Glutamatergic neuron (in vitro differentiated cells): ENCODE measurements at regions not wholly inside any gene's neighbourhood (a gene's known extent, or its start where the extent isn't known, plus 50 kb on each side); places are given as distances from the start of the nearest gene placed in this dataset.
"Not testable (repeated sequence)": the region's sequence is repeated elsewhere in the genome, so short reads cannot be mapped to it uniquely, and the experiment has no call there.

Experiments
- DNase-seq: peaks from one replicate; pipeline ENCODE4 v3.0.0; 2022
- H3K27ac Mint-ChIP-seq: one replicate; pipeline ENCODE4 v1.8.0; 2020; ENCODE audit warnings: mild to moderate bottlenecking, mixed read lengths, inconsistent platforms; ENCODE audit not compliant: unreplicated experiment
- H3K27me3 Mint-ChIP-seq: one replicate; pipeline ENCODE4 v1.8.0; 2020; ENCODE audit warnings: mild to moderate bottlenecking, moderate library complexity, mixed read lengths, inconsistent platforms; ENCODE audit not compliant: unreplicated experiment
- H3K36me3 Mint-ChIP-seq: one replicate; pipeline ENCODE4 v1.8.0; 2020; ENCODE audit warnings: mild to moderate bottlenecking, mixed read lengths, inconsistent platforms; ENCODE audit not compliant: unreplicated experiment
- H3K4me1 Mint-ChIP-seq: one replicate; pipeline ENCODE4 v1.8.0; 2020; ENCODE audit warnings: mild to moderate bottlenecking, low read depth, mixed read lengths, inconsistent platforms; ENCODE audit not compliant: unreplicated experiment
- H3K4me3 Mint-ChIP-seq: one replicate; pipeline ENCODE4 v1.8.0; 2020; ENCODE audit warnings: mild to moderate bottlenecking, mixed read lengths, inconsistent platforms; ENCODE audit not compliant: unreplicated experiment
- H3K9me3 Mint-ChIP-seq: one replicate; pipeline ENCODE4 v1.8.0; 2020; ENCODE audit warnings: mild to moderate bottlenecking, moderate library complexity, mixed read lengths, inconsistent platforms; ENCODE audit not compliant: unreplicated experiment
- CTCF ChIP-seq: fragments of 200-600 bp; sonication (generic); IDR thresholded peaks from one replicate; pipeline ENCODE4 v1.5.0; 2021; ENCODE audit not compliant: partially characterized antibody, unreplicated experiment

GRCh38 chr1:53394306-53394705 is 64.9 kb upstream of the DMRTB1 start:
- Mint-ChIP-seq H3K4me3 (no peak overlapping the region), H3K4me1 (peaks cover 21% of the 10 kb centered on the region), H3K9me3 (peaks cover 2% of the 10 kb centered on the region), H3K27ac (no peak overlapping the region), H3K27me3 (peaks cover 6% of the 10 kb centered on the region), H3K36me3 (no peaks in the 10 kb centered on the region)
- no peak for DNase-seq
- no peak for TF ChIP-seq CTCF

- no peaks in the 10 kb centered on the region for H3K36me3 Mint-ChIP-seq
- H3K9me3 Mint-ChIP-seq, result no peaks in the 10 kb centered on the region
- H3K4me1 Mint-ChIP-seq, result peaks cover 19% of the 10 kb centered on the region
- H3K4me3 Mint-ChIP-seq, result no peak overlapping the region
- peaks cover 4% of the 10 kb centered on the region for H3K27me3 Mint-ChIP-seq
- no peak overlapping the region for H3K27ac Mint-ChIP-seq
- no peak for DNase-seq
- no peak for TF ChIP-seq CTCF
These were observed 63.5 kb upstream of the DMRTB1 start for GRCh38 chr1:53395671-53396215.

DNA sequence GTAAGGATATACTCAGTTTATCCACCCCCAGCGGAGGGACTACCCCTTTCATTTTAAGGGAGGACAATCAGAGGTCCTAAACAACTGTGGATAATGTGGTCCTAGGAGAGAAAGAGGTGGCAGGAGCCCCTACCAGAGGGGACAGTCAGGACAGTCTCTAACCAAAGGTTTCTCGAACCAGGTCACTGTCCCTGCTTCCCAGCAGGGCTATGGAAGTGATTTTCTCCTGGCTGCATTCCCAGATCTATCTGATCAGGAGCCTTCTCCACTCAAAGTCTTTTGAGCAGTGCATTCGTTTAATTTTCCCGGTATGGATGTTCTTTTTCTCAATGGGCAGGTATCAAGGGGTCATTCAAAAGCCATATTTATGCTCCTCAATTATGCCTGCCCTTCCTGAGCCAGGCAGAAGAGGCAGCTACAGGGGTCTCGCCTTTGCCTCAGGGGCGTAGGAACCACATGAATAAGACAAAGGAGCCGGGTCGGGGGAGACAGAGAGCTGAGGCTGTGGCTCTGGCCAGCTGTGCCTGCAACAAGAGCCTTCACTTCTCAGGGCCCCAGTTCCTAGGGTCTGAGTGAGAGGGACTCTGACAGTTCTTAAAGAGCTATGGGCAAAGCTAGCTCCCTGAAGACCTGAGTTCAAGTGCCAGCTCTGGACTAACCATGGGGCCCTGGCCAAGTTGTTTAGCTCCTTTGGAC is 62.5 kb upstream of the DMRTB1 start:
- Mint-ChIP-seq H3K27ac (no peak overlapping the region), H3K4me3 (no peak overlapping the region), H3K27me3 (peaks cover 2% of the 10 kb centered on the region), H3K36me3 (no peaks in the 10 kb centered on the region), H3K4me1 (peaks cover 17% of the 10 kb centered on the region), H3K9me3 (no peaks in the 10 kb centered on the region)
- no peak for TF ChIP-seq CTCF
- DNase-seq, result no peak

GRCh38 chr1:53398091-53398490 is 61.1 kb upstream of the DMRTB1 start:
- H3K27me3 Mint-ChIP-seq, result peaks cover 2% of the 10 kb centered on the region
- DNase-seq, result no peak
- TF ChIP-seq CTCF, result no peak
- H3K9me3 Mint-ChIP-seq, result peaks cover 1% of the 10 kb centered on the region
- H3K4me3 Mint-ChIP-seq, result no peak overlapping the region
- H3K27ac Mint-ChIP-seq, result peak overlapping the region; percentile 20
- no peaks in the 10 kb centered on the region for H3K36me3 Mint-ChIP-seq
- H3K4me1 Mint-ChIP-seq, result peaks cover 17% of the 10 kb centered on the region

DNA sequence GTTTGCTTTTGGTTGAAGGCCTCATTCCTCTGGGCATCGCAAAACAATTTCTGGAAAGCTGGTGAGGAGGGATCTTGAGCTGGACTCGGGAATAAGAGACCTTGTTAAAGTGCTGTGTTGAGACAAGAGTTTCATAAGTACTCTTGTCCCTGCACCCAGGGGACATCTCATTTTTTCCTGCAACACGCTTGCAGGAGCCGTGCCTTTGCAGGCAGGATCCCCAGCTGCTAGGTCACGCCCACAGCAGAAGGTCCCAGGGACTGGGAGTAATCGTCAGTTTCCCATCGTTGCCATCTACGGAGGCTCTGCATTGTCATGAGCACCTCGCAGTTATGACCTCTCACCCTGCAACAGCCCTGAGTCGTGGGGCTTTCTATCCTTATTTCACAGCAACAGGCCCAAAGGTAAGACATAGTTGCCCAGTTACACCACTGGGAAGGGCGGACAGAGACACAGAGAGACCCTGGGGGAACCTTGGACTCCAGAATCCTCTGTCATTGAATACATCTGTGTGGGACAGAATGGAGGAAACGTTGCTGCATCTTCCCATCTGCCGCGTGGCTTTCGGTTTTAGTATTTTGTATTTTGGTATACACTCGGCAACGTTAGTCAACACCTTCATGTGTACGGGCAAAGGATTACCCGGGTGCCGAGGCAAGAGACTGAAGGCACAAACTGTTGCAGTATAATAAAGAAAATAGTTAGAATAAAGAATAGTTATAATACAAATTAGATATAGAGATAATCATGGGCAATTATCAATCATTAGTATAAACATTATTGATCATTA is 60.4 kb upstream of the DMRTB1 start:
- Mint-ChIP-seq H3K36me3 (no peaks in the 10 kb centered on the region), H3K4me3 (no peak overlapping the region), H3K27me3 (peaks cover 2% of the 10 kb centered on the region), H3K27ac (no peak overlapping the region), H3K9me3 (peaks cover 1% of the 10 kb centered on the region), H3K4me1 (peaks cover 17% of the 10 kb centered on the region)
- peak; percentile 41 for DNase-seq
- TF ChIP-seq CTCF, result no peak

DNA sequence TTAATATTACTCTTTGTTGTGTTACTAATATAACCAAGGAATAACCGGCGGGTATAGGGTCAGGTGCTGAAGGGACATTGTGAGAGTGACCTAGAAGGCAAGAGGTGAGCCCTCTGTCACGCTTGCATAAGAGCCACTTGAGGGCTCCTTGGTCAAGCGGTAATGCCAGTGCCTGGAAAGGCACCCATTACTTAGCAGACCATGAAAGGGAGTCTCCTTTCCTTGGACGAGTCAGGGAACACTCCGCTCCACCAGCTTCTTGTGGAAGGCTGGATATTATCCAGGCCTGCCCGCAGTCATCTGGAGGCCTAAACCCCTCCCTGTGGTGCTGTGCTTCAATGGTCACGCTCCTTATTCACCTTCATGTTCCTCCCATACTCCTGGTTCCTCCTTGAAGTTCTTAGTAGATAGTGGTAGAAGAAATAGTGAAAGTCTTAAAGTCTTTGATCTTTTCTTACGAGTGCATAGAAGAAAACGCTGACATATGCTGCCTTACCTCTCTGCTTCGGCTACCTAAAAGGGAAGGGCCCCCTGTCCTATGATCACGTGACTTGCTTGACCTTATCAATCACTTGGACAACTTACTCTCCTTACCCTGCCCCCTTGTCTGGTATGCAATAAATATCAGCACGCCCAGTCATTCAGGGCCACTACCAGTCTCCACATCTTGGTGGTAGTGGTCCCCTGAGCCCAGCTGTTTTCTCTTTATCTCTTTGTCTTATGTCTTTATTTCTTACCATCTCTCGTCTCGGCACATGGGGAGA is 59.6 kb upstream of the DMRTB1 start:
- H3K9me3 Mint-ChIP-seq, DNase-seq, H3K4me3 Mint-ChIP-seq, H3K36me3 Mint-ChIP-seq, H3K27me3 Mint-ChIP-seq, H3K27ac Mint-ChIP-seq: not testable (repeated sequence)
- peaks cover 20% of the 10 kb centered on the region for H3K4me1 Mint-ChIP-seq
